Panc1 (cell line): ENCODE measurements at regions not wholly inside any gene's neighbourhood (a gene's known extent, or its start where the extent isn't known, plus 50 kb on each side); places are given as distances from the start of the nearest gene placed in this dataset.

Experiments
- POLR2AphosphoS5 ChIP-seq: IDR thresholded peaks from 2 replicates; pipeline ENCODE4 v1.6.1; 2012; ENCODE audit warnings: mild to moderate bottlenecking, low read depth, low read length, moderate library complexity
- SIN3A ChIP-seq: IDR thresholded peaks from 2 replicates; pipeline ENCODE4 v1.6.1; 2012; ENCODE audit warnings: low read depth, mild to moderate bottlenecking, low read length, moderate library complexity, borderline replicate concordance; ENCODE audit not compliant: insufficient read depth
- TCF7L2 ChIP-seq: IDR thresholded peaks from 2 replicates; pipeline ENCODE4 v1.6.1; 2011; ENCODE audit warnings: mild to moderate bottlenecking, low read depth, low read length, inconsistent platforms
- TF ChIP-seq, protein P1 (sequence below): fragments of 450-650 bp; IDR thresholded peaks from 2 replicates; pipeline ENCODE4 v1.5.1; 2017; ENCODE audit warnings: mild to moderate bottlenecking
- TF ChIP-seq, protein P2 (sequence below), 2 experiments: IDR thresholded peaks; 2 replicates each; pipeline ENCODE4 v1.6.1; 2011 to 2012; ENCODE audit warnings: low read depth in 2 of 2, control low read depth in 1 of 2, low read length in 1 of 2, mild to moderate bottlenecking in 1 of 2, moderate library complexity in 1 of 2; ENCODE audit not compliant: insufficient read depth in 1 of 2

- TF ChIP-seq, protein P1, sequence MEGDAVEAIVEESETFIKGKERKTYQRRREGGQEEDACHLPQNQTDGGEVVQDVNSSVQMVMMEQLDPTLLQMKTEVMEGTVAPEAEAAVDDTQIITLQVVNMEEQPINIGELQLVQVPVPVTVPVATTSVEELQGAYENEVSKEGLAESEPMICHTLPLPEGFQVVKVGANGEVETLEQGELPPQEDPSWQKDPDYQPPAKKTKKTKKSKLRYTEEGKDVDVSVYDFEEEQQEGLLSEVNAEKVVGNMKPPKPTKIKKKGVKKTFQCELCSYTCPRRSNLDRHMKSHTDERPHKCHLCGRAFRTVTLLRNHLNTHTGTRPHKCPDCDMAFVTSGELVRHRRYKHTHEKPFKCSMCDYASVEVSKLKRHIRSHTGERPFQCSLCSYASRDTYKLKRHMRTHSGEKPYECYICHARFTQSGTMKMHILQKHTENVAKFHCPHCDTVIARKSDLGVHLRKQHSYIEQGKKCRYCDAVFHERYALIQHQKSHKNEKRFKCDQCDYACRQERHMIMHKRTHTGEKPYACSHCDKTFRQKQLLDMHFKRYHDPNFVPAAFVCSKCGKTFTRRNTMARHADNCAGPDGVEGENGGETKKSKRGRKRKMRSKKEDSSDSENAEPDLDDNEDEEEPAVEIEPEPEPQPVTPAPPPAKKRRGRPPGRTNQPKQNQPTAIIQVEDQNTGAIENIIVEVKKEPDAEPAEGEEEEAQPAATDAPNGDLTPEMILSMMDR, result no peak
- TF ChIP-seq POLR2AphosphoS5, result no peak
- TF ChIP-seq, protein P2, sequence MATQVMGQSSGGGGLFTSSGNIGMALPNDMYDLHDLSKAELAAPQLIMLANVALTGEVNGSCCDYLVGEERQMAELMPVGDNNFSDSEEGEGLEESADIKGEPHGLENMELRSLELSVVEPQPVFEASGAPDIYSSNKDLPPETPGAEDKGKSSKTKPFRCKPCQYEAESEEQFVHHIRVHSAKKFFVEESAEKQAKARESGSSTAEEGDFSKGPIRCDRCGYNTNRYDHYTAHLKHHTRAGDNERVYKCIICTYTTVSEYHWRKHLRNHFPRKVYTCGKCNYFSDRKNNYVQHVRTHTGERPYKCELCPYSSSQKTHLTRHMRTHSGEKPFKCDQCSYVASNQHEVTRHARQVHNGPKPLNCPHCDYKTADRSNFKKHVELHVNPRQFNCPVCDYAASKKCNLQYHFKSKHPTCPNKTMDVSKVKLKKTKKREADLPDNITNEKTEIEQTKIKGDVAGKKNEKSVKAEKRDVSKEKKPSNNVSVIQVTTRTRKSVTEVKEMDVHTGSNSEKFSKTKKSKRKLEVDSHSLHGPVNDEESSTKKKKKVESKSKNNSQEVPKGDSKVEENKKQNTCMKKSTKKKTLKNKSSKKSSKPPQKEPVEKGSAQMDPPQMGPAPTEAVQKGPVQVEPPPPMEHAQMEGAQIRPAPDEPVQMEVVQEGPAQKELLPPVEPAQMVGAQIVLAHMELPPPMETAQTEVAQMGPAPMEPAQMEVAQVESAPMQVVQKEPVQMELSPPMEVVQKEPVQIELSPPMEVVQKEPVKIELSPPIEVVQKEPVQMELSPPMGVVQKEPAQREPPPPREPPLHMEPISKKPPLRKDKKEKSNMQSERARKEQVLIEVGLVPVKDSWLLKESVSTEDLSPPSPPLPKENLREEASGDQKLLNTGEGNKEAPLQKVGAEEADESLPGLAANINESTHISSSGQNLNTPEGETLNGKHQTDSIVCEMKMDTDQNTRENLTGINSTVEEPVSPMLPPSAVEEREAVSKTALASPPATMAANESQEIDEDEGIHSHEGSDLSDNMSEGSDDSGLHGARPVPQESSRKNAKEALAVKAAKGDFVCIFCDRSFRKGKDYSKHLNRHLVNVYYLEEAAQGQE (IDR thresholded peaks at IDR 0.05; ENCODE audit: insufficient read depth in 1 of 2, low read depth in 2 of 2, low read length in 1 of 2), result no peak
- no peak for TF ChIP-seq SIN3A
- no peak for TF ChIP-seq TCF7L2
Observed at GRCh38 chr12:105677672-105678071, 347.2 kb downstream of the C12orf75 start.
